HepG2 (cell line): ENCODE measurements at regions not wholly inside any gene's neighbourhood (a gene's known extent, or its start where the extent isn't known, plus 50 kb on each side); places are given as distances from the start of the nearest gene placed in this dataset.

Source experiments
- NFKB2 ChIP-seq: sonication (generic); formaldehyde crosslinking; IDR thresholded peaks from 2 replicates; pipeline ENCODE4 v1.4.0; 2020; ENCODE audit warnings: missing genetic modification reagents, borderline replicate concordance
- SMARCC2 ChIP-seq: fragments of 450-650 bp; IDR thresholded peaks from 2 replicates; pipeline ENCODE4 v1.6.1; 2017; ENCODE audit warnings: antibody characterized with exemption, mild to moderate bottlenecking
- SYNCRIP ChIP-seq: fragments of 200-400 bp; formaldehyde crosslinking; IDR thresholded peaks from 2 replicates; pipeline ENCODE4 v1.6.1; 2018; ENCODE audit warnings: mild to moderate bottlenecking, low read depth, low read length; ENCODE audit not compliant: insufficient read depth
- ZNF382 ChIP-seq: sonication (generic); formaldehyde crosslinking; IDR thresholded peaks from 2 replicates; pipeline ENCODE4 v1.5.0; 2020; ENCODE audit warnings: missing genetic modification reagents, mild to moderate bottlenecking, borderline replicate concordance
- TF ChIP-seq, protein P1 (sequence below): sonication (generic); formaldehyde crosslinking; IDR thresholded peaks from 2 replicates; pipeline ENCODE4 v1.5.1; 2020; ENCODE audit warnings: missing genetic modification reagents, mild to moderate bottlenecking, borderline replicate concordance
- TF ChIP-seq, protein P2 (sequence below): IDR thresholded peaks from 2 replicates; pipeline ENCODE4 v1.6.1; 2012; ENCODE audit warnings: low read depth, low read length, improper control_type of control experiment
- TF ChIP-seq, protein P3 (sequence below): sonication (generic); formaldehyde crosslinking; IDR thresholded peaks from 2 replicates; pipeline ENCODE4 v1.8.0; 2022; ENCODE audit warnings: mild to moderate bottlenecking, missing genetic modification reagents, moderate library complexity
- TF ChIP-seq, protein P4 (sequence below): sonication (generic); formaldehyde crosslinking; IDR thresholded peaks from 2 replicates; pipeline ENCODE4 v1.4.0; 2020; ENCODE audit warnings: missing genetic modification reagents

DNA sequence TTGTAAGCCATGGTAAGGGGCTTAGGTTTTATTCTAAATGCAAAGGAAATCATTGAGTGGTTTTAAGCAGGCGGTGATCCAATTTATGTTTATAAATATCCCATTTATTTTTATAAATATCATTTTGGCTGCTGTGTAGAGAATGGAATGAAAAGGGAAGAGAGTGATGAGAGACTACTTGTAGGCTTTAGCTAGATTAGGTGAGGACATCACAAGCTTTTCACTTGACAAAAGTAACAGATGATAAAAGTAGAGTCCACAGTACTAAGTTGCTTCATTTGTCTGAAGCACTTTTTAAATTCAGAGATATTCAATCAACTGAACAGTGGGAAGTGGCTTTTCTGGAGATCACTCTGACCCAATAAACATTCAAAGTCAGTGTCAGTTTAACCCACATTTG, 65.4 kb upstream of the FSHR start (continued):
- TF ChIP-seq, protein P1, sequence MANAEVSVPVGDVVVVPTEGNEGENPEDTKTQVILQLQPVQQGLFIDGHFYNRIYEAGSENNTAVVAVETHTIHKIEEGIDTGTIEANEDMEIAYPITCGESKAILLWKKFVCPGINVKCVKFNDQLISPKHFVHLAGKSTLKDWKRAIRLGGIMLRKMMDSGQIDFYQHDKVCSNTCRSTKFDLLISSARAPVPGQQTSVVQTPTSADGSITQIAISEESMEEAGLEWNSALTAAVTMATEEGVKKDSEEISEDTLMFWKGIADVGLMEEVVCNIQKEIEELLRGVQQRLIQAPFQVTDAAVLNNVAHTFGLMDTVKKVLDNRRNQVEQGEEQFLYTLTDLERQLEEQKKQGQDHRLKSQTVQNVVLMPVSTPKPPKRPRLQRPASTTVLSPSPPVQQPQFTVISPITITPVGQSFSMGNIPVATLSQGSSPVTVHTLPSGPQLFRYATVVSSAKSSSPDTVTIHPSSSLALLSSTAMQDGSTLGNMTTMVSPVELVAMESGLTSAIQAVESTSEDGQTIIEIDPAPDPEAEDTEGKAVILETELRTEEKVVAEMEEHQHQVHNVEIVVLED (CRISPR knock-in tag), result no peak
- no peak for TF ChIP-seq ZNF382 (CRISPR knock-in tag)
- no peak for TF ChIP-seq SYNCRIP
- TF ChIP-seq, protein P2, sequence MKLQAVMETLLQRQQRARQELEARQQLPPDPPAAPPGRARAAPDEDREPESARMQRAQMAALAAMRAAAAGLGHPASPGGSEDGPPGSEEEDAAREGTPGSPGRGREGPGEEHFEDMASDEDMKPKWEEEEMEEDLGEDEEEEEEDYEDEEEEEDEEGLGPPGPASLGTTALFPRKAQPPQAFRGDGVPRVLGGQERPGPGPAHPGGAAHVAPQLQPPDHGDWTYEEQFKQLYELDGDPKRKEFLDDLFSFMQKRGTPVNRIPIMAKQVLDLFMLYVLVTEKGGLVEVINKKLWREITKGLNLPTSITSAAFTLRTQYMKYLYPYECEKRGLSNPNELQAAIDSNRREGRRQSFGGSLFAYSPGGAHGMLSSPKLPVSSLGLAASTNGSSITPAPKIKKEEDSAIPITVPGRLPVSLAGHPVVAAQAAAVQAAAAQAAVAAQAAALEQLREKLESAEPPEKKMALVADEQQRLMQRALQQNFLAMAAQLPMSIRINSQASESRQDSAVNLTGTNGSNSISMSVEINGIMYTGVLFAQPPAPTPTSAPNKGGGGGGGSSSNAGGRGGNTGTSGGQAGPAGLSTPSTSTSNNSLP, result no peak
- TF ChIP-seq SMARCC2, result no peak
- TF ChIP-seq, protein P3, sequence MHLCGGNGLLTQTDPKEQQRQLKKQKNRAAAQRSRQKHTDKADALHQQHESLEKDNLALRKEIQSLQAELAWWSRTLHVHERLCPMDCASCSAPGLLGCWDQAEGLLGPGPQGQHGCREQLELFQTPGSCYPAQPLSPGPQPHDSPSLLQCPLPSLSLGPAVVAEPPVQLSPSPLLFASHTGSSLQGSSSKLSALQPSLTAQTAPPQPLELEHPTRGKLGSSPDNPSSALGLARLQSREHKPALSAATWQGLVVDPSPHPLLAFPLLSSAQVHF, result no peak
- TF ChIP-seq NFKB2 (CRISPR knock-in tag), result no peak
- TF ChIP-seq, protein P4, sequence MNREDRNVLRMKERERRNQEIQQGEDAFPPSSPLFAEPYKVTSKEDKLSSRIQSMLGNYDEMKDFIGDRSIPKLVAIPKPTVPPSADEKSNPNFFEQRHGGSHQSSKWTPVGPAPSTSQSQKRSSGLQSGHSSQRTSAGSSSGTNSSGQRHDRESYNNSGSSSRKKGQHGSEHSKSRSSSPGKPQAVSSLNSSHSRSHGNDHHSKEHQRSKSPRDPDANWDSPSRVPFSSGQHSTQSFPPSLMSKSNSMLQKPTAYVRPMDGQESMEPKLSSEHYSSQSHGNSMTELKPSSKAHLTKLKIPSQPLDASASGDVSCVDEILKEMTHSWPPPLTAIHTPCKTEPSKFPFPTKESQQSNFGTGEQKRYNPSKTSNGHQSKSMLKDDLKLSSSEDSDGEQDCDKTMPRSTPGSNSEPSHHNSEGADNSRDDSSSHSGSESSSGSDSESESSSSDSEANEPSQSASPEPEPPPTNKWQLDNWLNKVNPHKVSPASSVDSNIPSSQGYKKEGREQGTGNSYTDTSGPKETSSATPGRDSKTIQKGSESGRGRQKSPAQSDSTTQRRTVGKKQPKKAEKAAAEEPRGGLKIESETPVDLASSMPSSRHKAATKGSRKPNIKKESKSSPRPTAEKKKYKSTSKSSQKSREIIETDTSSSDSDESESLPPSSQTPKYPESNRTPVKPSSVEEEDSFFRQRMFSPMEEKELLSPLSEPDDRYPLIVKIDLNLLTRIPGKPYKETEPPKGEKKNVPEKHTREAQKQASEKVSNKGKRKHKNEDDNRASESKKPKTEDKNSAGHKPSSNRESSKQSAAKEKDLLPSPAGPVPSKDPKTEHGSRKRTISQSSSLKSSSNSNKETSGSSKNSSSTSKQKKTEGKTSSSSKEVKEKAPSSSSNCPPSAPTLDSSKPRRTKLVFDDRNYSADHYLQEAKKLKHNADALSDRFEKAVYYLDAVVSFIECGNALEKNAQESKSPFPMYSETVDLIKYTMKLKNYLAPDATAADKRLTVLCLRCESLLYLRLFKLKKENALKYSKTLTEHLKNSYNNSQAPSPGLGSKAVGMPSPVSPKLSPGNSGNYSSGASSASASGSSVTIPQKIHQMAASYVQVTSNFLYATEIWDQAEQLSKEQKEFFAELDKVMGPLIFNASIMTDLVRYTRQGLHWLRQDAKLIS (CRISPR knock-in tag), result no peak
